Ascending aorta (tissue), 2 donors: ENCODE measurements at regions not wholly inside any gene's neighbourhood (a gene's known extent, or its start where the extent isn't known, plus 50 kb on each side); places are given as distances from the start of the nearest gene placed in this dataset.

Experiments used
- DNase-seq, 2 donors: peaks; one replicate each; pipeline ENCODE4 v3.0.0-alpha.2; 2019; ENCODE audit warnings: low spot score in 2 of 2
- H3K27ac ChIP-seq, 2 donors: fragments of 200-600 bp; sonication (generic); one replicate each; pipeline ENCODE4 v1.5.1; 2016 to 2017; ENCODE audit warnings: mild to moderate bottlenecking in 1 of 2
- H3K27me3 ChIP-seq: fragments of 200-600 bp; sonication (generic); one replicate; pipeline ENCODE4 v1.5.1; 2017
- H3K36me3 ChIP-seq, 2 donors: fragments of 200-600 bp; sonication (generic); one replicate each; pipeline ENCODE4 v1.5.1; 2016
- H3K4me1 ChIP-seq, 2 donors: fragments of 200-600 bp; sonication (generic); one replicate each; pipeline ENCODE4 v1.5.1; 2016 to 2017; ENCODE audit warnings: mild to moderate bottlenecking in 1 of 2
- H3K4me3 ChIP-seq, 2 donors: fragments of 200-600 bp; sonication (generic); one replicate each; pipeline ENCODE4 v1.5.1; 2016 to 2017; ENCODE audit warnings: mild to moderate bottlenecking in 1 of 2
- H3K9me3 ChIP-seq, 2 donors: fragments of 200-600 bp; sonication (generic); one replicate each; pipeline ENCODE4 v1.5.1; 2016
- CTCF ChIP-seq, 3 experiments: fragments of 200-600 bp in 2 of 3; fragments of 450-650 bp in 1 of 3; sonication (generic) in 2 of 3; IDR thresholded peaks; one replicate each; pipeline ENCODE4 v1.5.1; 2016 to 2019; ENCODE audit warnings: antibody characterized with exemption in 3 of 3, mild to moderate bottlenecking in 1 of 3, moderate library complexity in 1 of 3
- intact Hi-C: fragments of 100-400 bp; cut with DNase I; formaldehyde crosslinking; loops from one replicate; pipeline ENCODE4 v1.15.1; 2023

- Histone ChIP-seq H3K27ac (no peak overlapping the region), H3K4me3 (no peak overlapping the region), H3K9me3 (no peaks in the 10 kb centered on the region), H3K4me1 (no peaks in the 10 kb centered on the region), H3K36me3 (no peaks in the 10 kb centered on the region), H3K27me3 (no peaks in the 10 kb centered on the region)
- intact Hi-C loops = no loop called here
- DNase-seq = no peak
- TF ChIP-seq CTCF (IDR thresholded peaks at IDR 0.05) = no peak
Observed at GRCh38 chr1:14546416-14546815, 52.1 kb upstream of the KAZN start.
